GM19023 (cell line): ENCODE measurements at regions not wholly inside any gene's neighbourhood (a gene's known extent, or its start where the extent isn't known, plus 50 kb on each side); places are given as distances from the start of the nearest gene placed in this dataset.
"Not testable (repeated sequence)": the region's sequence is repeated elsewhere in the genome, so short reads cannot be mapped to it uniquely, and the experiment has no call there.

Experiments
- ATAC-seq: cut with Tn5 transposase; IDR thresholded peaks from one replicate; pipeline ENCODE4 v1.9.1; 2021; ENCODE audit warnings: mild to moderate bottlenecking, moderate library complexity; ENCODE audit not compliant: unreplicated experiment

DNA sequence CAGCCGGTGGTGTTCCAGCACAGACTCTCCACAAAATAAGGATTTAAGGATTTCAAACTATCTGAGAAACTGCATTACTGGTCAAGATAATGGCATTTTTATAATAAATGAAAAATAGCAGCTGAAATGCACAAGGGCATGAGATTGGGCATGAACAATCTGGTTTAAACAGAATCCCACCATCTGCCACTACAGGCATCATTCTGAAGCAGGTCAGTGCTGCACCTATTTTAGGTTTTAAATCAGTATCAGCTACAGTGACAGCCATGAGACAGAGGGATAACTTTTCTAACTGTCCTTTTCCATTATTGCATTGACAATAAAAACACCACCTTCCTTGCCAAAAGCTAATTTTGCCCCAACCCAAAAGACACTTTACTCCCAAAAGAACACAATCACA, 186.8 kb downstream of the ETV1 start:
- ATAC-seq: no peak

DNA sequence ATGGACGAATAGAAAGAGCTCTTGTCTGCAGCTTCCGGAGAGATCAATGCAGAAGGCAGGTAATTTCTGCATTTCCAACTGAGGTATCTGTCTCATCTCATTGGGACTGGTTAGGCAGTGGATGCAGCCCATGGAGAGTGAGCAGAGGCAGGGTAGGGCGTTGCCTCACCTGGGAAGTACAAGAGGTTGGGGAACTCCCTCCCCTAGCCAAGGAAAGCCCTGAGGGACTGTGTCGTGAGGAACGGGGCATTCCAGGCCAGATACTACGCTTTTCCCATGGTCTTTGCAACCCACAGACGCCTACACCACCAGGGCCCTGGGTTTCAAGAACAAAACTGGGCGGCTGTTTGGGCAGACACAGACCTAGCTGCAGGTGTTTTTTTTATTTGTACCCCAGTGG, 186.3 kb downstream of the ETV1 start:
- ATAC-seq: no peak

DNA sequence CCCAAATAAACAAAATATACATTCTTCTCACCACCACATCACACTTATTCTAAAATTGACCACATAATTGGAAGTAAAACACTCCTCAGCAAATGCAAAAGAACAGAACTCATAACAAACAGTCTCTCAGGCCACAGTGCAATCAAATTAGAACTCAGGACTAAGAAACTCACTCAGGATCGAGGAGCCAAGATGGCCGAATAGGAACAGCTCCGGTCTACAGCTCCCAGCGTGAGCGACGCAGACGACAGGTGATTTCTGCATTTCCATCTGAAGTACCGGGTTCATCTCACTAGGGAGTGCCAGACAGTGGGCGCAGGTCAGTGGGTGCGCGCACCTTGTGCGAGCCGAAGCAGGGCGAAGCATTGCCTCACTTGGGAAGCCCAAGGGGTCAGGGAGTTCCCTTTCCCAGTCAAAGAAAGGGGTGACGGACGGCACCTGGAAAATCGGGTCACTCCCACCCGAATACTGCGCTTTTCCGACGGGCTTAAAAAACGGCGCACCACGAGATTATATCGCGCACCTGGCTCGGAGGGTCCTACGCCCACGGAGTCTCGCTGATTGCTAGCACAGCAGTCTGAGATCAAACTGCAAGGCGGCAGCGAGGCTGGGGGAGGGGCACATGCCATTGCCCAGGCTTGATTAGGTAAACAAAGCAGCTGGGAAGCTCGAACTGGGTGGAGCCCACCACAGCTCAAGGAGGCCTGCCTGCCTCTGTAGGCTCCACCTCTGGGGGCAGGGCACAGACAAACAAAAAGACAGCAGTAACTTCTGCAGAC, 183.2 kb downstream of the ETV1 start:
- not testable (repeated sequence) for ATAC-seq

DNA sequence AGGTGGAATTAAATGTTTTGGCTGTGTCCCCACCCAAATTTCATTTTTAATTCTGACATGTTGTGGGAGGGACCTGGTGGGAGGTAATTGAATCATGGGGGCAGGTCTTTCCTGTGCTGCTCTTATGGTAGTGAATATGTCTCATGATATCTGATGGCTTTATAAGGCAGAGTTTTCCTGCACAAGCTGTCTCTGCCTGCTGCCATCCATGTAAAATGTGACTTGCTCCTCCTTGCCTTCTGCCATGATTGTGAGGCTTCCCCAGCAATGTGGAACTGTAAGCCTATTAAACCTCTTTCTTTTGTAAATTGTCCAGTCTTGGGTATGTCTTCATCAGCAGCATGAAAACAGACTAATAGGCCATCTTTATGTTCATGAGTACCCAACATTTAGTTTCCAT, 172.2 kb downstream of the ETV1 start:
- ATAC-seq: not testable (repeated sequence)

DNA sequence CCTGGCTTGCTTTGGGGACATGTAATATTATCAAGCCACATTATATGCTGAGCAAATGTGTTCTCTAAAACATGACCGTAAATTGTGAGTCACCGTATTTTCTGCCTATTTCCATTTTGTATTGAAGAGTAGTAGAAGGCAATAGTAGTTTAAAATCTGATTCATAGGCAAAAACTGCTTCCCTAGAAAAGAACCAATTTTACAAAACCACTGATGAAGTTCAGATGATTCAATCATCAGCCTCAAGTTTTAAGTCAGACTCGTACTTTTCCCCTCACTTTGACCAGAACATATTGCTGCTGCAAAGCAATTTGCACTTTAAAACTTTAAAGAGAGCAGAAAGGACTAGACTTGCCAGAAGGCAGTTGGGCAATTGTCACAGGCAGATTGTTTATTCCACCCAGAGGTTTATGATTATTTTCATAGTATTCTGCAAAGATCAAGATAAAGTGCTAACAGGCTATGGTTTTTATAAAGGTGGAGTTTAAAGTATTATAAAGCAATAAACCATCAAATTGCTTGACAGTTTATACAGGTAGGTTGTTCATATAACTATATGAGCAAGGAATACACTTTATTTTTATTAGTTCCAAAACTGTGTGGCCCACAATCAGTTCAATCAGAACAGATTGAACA, 168.2 kb downstream of the ETV1 start:
- ATAC-seq: no peak

DNA sequence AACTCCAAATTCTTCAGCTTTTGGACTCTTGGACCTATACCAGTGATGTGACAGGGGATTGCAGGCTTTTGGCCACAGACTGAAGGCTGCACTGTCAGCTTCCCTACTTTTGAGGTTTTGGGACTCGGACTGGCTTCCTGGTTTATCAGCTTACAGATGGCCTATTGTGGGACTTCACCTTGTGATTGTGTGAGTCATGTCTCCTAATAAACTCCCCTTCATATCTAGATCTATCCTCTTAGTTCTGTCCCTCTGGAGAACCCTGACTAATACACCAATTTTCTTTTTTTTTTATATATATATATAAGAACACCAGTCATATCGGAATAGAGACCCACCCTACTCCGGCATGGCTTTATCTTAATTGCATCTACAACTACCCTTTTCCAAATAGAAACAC, 166.8 kb downstream of the ETV1 start:
- no peak for ATAC-seq

DNA sequence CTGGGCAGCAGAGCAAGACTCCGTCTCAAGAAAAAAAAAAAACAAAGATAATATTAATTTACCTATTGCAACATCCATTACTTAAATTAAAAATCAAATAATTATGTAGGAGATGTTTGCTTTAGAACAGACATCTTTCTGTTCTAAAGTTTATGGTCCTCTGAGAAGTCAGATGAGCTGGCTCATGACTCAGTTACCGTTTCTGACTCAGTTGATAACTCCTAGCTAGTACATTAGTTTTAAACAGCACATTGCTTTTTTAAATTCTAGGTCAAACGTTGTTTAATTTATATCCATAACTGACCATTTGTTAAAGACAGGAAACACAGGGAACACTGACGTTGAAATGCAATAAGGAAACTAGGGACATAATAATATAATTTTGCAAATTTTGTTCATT, 162.7 kb downstream of the ETV1 start:
- no peak for ATAC-seq

DNA sequence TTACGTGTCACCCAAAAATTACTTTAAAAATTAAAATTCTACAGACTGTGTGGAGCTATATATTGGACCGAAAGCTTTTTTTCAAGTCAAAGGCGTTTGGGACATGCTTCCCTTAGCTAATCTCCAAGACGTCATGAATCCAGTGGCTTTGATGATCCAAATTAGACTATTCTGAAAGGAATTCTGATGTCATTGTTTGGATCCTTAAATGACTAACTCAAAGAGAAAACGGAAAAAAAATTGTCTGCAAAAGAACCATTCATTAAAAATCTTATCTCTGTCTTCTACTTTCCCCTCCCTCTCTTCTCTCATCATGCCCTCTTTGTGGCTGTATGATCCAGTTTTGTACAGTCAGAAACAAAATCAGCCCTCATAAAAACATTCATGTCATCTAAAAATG, 161.8 kb downstream of the ETV1 start:
- no peak for ATAC-seq

DNA sequence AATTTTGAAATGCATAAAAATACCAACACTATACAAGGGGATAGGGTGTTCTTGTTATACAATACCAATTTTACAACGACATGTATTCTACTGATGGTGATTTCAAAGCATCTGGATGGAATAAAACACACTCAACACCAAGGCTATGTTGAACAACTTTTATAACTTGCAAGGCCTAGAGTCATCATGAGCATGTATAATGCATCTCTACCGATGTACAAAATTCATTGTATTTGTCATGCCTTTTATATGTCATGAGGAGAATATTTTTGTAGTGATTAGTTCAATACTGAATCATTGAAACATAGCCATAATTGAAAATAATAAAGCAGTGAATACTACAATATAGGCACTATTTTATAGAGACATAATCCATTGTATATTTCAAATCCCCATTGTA, 160.2 kb downstream of the ETV1 start:
- ATAC-seq: no peak

DNA sequence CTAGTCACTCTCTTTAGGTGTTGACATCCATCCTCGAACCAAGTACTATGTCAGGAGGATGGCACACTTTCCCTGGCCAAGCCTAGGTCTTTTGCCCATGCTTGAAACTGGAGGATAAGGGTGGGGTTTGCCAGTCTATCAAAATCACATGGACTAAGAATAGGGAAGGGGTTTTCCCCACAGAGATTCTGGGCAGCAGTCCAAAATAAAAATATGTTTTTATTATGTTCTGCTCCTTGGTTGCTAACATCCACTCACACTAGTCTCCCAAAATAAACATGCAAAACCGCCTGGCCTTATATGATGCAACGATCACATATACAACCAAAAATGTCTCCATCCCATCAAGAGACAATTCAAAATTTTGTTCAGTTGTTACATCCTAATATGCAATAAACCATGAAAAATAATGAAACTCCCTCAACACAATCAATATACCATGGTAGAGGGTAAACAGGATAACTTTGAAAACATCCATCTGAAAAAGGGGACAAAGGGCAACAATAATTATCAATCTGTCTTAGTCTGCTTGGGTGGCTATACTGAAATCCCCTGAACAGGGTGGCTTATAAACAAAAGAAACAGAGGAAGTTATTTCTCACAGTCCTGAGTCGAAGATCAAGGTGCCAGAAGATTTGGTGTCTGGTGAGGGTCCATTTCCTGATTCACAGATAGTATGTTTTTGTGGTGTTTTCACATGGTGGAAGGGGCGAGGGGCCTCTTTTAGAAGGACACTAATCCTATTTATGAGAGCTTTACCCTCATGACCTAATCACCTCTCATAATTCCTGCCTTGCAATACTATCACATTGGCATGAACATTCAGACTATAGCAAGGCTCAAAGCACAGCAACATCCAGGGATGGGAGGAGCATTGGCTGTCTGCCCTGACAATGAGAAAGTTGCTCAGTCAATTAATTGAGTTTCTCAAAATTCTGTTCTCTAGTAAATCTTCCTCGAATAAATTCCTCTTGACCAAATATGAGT, 159.3 kb downstream of the ETV1 start:
- ATAC-seq: no peak

DNA sequence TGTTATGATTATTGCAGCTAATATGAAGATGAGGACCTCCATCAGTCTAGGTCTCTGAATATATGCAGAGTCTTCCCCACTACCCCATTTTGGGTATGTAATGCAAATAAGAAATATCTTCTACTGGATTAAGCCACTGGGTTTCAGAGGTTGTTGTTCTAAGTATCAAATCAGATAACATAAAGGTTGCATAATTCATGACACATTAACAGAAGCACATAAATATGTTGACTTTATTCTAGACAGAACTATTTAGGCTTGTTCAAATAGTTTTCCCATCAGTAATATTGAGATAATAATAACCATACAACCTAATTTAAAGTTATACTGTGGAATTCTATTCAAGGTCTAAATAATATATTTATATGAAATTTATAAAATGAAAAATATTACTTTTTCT, 157.1 kb downstream of the ETV1 start:
- no peak for ATAC-seq

DNA sequence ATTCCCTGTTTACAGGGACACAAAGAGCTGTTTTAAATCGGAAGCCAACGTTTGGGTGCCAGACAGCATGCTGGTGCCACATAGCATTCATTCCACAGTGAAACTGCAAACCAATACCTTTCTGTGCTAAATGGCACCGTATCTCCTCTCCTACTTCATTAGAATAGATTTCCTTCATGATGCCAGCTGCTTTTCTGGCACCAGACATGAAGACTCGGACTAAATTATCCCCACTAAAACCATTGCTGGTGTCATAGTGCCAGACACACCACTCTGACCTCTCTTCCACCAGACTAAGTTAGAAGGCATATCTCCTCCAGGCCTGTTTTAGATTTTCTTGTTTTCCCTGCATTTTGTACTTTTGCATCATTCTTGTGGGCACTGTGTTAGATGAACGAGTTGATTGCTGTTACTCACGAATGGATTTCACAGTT, 155.1 kb downstream of the ETV1 start:
- no peak for ATAC-seq

DNA sequence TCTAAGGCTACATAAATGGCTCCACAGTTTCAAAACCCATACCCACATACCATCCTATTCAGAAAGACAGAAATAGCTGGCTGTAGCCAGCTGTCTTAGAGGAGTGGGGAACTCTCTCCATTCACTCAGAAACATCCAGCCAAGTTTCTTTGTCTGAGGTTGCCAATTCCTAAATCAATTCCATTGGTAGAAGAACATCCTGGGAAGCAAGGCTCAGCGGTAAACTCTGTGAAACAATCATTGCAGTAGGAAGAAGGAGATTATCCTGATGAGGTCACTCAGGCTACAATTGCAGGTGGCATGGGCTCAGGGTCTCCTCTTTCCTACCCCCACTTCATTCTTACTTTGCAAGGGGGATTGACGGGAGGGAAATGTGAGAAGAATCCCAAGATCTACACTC, 154.0 kb downstream of the ETV1 start:
- no peak for ATAC-seq

DNA sequence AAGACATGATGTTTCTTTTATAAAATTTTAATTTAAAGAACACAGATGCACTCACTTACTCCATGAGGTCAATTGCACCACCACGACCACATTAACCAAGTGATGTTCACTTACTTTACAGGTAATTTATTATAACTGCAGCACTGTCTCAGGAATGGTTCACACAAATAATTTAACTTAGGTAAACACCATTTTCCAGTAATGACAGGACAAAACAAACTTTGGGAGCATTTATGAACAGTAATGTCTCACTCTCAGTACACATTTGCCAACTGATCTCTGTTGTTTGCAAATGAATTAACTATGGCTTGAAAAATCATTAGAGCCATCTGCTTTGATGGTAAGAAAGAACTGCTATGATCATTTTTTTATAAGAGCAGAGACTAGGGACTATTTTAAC, 150.4 kb downstream of the ETV1 start:
- ATAC-seq: no peak
